Small intestine (tissue), 7 donors: ENCODE measurements at regions not wholly inside any gene's neighbourhood (a gene's known extent, or its start where the extent isn't known, plus 50 kb on each side); places are given as distances from the start of the nearest gene placed in this dataset.
"Not testable (repeated sequence)": the region's sequence is repeated elsewhere in the genome, so short reads cannot be mapped to it uniquely, and the experiment has no call there.

Source experiments
- DNase-seq, 2 donors: peaks; one replicate each; pipeline versions ENCODE4 v3.0.0 to v3.0.0-alpha.2; 2013
- FAIRE-seq: peaks from 2 replicates; lab custom pipeline; 2012; peaks lifted over from hg19 to GRCh38; lab: Jason Lieb, UNC
- H3K27ac ChIP-seq, 3 donors: one replicate each; pipeline ENCODE4 v1.5.1; 2013; ENCODE audit warnings: low read length in 2 of 3, mild to moderate bottlenecking in 2 of 3, control low read depth in 1 of 3, inconsistent platforms in 1 of 3, low read depth in 1 of 3, moderate library complexity in 1 of 3
- H3K27me3 ChIP-seq, 3 donors: one replicate each; pipeline ENCODE4 v1.6.1; 2013; ENCODE audit warnings: low read length in 3 of 3, inconsistent platforms in 1 of 3; ENCODE audit not compliant: control insufficient read depth in 3 of 3, insufficient read depth in 3 of 3
- H3K36me3 ChIP-seq, 3 donors: one replicate each; pipeline ENCODE4 v1.6.1; 2013; ENCODE audit warnings: low read length in 3 of 3, inconsistent platforms in 1 of 3, low read depth in 1 of 3, mild to moderate bottlenecking in 1 of 3, moderate library complexity in 1 of 3; ENCODE audit not compliant: control insufficient read depth in 3 of 3, insufficient read depth in 2 of 3
- H3K4me1 ChIP-seq, 3 donors: one replicate each; pipeline ENCODE4 v1.6.1; 2013; ENCODE audit warnings: low read length in 2 of 3, inconsistent platforms in 1 of 3, low read depth in 1 of 3, mild to moderate bottlenecking in 1 of 3, moderate library complexity in 1 of 3; ENCODE audit not compliant: control insufficient read depth in 3 of 3, insufficient read depth in 2 of 3
- H3K4me3 ChIP-seq, 3 donors: one replicate each; pipeline ENCODE4 v1.5.1; 2013; ENCODE audit warnings: low read length in 3 of 3, control low read depth in 1 of 3, inconsistent platforms in 1 of 3, low read depth in 1 of 3, mild to moderate bottlenecking in 1 of 3, moderate library complexity in 1 of 3
- H3K9me3 ChIP-seq, 2 donors: one replicate each; pipeline ENCODE4 v1.6.1; 2013; ENCODE audit warnings: low read depth in 1 of 2, low read length in 1 of 2; ENCODE audit not compliant: control insufficient read depth in 2 of 2, insufficient read depth in 1 of 2
- WGBS, 3 donors: extraction: QIAGEN DNeasy Blood & Tissue Kit; methylation state at CpG; one replicate each; pipeline ENCODE4 v1.1.7; 2013; 5-methylcytosine and 5-hydroxymethylcytosine counted together
- donor health status: healthy with polysubstance abuse.
- donor health status: control.
- donor health status: control.
- donor health status: Bipolar disorder and iron deficiency.
- donor health status: healthy.

- H3K36me3 ChIP-seq: no peaks in the 10 kb centered on the region
- no peaks in the 10 kb centered on the region for H3K4me1 ChIP-seq
- no peak overlapping the region for H3K27ac ChIP-seq
- no peak for FAIRE-seq
- WGBS, 3 donors: 89 to 91% (median 91%) methylated on average over 1 of the region's 1 CpG
- peaks cover 0 to 5% of the 10 kb centered on the region in 2 donors for H3K9me3 ChIP-seq
- no peak overlapping the region for H3K4me3 ChIP-seq
- no peak for DNase-seq
- H3K27me3 ChIP-seq: no peaks in the 10 kb centered on the region
Measured at GRCh38 chr17:63082952-63083351, 116.9 kb downstream of the TANC2 start.

- Histone ChIP-seq H3K9me3 (peaks cover 0 to 5% of the 10 kb centered on the region in 2 donors), H3K27ac (no peak overlapping the region), H3K4me1 (no peaks in the 10 kb centered on the region), H3K27me3 (no peaks in the 10 kb centered on the region), H3K36me3 (no peaks in the 10 kb centered on the region), H3K4me3 (no peak overlapping the region)
- FAIRE-seq (no peak), DNase-seq (peak in 1 of 2 donors; percentile 37)
- WGBS, 3 donors: 82 to 87% (median 83%) methylated on average over 9 of the region's 9 CpGs
Measured at GRCh38 chr17:63086483-63087185, 120.6 kb downstream of the TANC2 start.

GRCh38 chr17:63090358-63091114 lies 124.5 kb downstream of the TANC2 start:
- H3K27ac ChIP-seq, FAIRE-seq, H3K9me3 ChIP-seq, H3K4me3 ChIP-seq, H3K27me3 ChIP-seq, H3K36me3 ChIP-seq, DNase-seq, H3K4me1 ChIP-seq: not testable (repeated sequence)
- 75 to 86% (median 78%) methylated on average over 7 of the region's 7 CpGs for WGBS, 3 donors

- H3K27ac ChIP-seq, H3K27me3 ChIP-seq, H3K4me3 ChIP-seq, FAIRE-seq, DNase-seq, H3K9me3 ChIP-seq, H3K36me3 ChIP-seq, H3K4me1 ChIP-seq: not testable (repeated sequence)
Measured at GRCh38 chr17:63091909-63092308, 125.9 kb downstream of the TANC2 start.

GRCh38 chr17:63094631-63095030 lies 128.6 kb downstream of the TANC2 start:
- DNase-seq: no peak
- 79 to 91% (median 84%) methylated on average over 3 of the region's 3 CpGs for WGBS, 3 donors
- no peaks in the 10 kb centered on the region for H3K4me1 ChIP-seq
- H3K27me3 ChIP-seq: no peaks in the 10 kb centered on the region
- H3K9me3 ChIP-seq: no peaks in the 10 kb centered on the region
- FAIRE-seq: no peak
- no peaks in the 10 kb centered on the region for H3K36me3 ChIP-seq
- no peak overlapping the region for H3K4me3 ChIP-seq
- no peak overlapping the region for H3K27ac ChIP-seq

GRCh38 chr17:63095459-63095858 lies 129.4 kb downstream of the TANC2 start:
- no peak overlapping the region for H3K27ac ChIP-seq
- no peaks in the 10 kb centered on the region for H3K9me3 ChIP-seq
- no peak overlapping the region for H3K4me3 ChIP-seq
- WGBS, 3 donors: 89 to 97% (median 97%) methylated on average over 1 of the region's 1 CpG
- no peaks in the 10 kb centered on the region for H3K36me3 ChIP-seq
- DNase-seq: no peak
- no peak for FAIRE-seq
- H3K4me1 ChIP-seq: no peaks in the 10 kb centered on the region
- no peaks in the 10 kb centered on the region for H3K27me3 ChIP-seq

GRCh38 chr17:63095879-63096278 lies 129.8 kb downstream of the TANC2 start:
- 83 to 94% (median 88%) methylated on average over 1 of the region's 1 CpG for WGBS, 3 donors
- DNase-seq (no peak), FAIRE-seq (no peak)
- no peak overlapping the region for H3K4me3 ChIP-seq
- no peaks in the 10 kb centered on the region for H3K36me3 ChIP-seq
- H3K27me3 ChIP-seq: no peaks in the 10 kb centered on the region
- no peaks in the 10 kb centered on the region for H3K9me3 ChIP-seq
- no peaks in the 10 kb centered on the region for H3K4me1 ChIP-seq
- H3K27ac ChIP-seq: no peak overlapping the region

GRCh38 chr17:63096426-63096825 lies 130.4 kb downstream of the TANC2 start:
- WGBS, 3 donors: 64 to 88% (median 88%) methylated on average over 5 of the region's 5 CpGs
- Histone ChIP-seq H3K36me3 (no peaks in the 10 kb centered on the region), H3K4me1 (no peaks in the 10 kb centered on the region), H3K9me3 (no peaks in the 10 kb centered on the region), H3K27me3 (no peaks in the 10 kb centered on the region), H3K27ac (no peak overlapping the region), H3K4me3 (no peak overlapping the region)
- DNase-seq (no peak), FAIRE-seq (no peak)
